GM12801 (cell line): ENCODE measurements at regions not wholly inside any gene's neighbourhood (a gene's known extent, or its start where the extent isn't known, plus 50 kb on each side); places are given as distances from the start of the nearest gene placed in this dataset.

Experiments used
- TF ChIP-seq, protein P1 (sequence below): IDR thresholded peaks from one replicate; pipeline ENCODE4 v1.5.1; 2011; ENCODE audit warnings: control low read depth; ENCODE audit not compliant: insufficient read length; ENCODE audit errors: extremely low read depth

DNA sequence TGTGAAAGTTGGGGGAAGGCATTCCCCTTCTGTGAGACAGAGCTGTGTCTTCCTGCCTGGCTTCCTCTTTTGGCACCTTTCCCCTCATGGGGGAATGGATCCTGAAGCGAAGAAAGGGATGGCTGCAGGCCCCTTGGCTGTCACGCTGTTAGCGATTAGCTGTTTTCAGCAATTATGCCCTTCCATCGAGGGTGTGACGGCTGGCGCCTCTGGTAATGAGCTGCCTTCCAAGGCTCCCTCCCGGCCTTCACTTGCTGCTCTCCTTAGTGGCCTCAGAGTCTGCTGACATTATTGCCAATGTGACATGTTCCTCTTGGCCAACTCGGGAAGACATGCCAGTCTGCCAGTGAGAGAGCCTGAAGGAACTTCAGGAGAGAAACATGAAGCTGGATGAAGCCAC lies 162.1 kb downstream of the ZIC5 start:
- TF ChIP-seq, protein P1, sequence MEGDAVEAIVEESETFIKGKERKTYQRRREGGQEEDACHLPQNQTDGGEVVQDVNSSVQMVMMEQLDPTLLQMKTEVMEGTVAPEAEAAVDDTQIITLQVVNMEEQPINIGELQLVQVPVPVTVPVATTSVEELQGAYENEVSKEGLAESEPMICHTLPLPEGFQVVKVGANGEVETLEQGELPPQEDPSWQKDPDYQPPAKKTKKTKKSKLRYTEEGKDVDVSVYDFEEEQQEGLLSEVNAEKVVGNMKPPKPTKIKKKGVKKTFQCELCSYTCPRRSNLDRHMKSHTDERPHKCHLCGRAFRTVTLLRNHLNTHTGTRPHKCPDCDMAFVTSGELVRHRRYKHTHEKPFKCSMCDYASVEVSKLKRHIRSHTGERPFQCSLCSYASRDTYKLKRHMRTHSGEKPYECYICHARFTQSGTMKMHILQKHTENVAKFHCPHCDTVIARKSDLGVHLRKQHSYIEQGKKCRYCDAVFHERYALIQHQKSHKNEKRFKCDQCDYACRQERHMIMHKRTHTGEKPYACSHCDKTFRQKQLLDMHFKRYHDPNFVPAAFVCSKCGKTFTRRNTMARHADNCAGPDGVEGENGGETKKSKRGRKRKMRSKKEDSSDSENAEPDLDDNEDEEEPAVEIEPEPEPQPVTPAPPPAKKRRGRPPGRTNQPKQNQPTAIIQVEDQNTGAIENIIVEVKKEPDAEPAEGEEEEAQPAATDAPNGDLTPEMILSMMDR = no peak

DNA sequence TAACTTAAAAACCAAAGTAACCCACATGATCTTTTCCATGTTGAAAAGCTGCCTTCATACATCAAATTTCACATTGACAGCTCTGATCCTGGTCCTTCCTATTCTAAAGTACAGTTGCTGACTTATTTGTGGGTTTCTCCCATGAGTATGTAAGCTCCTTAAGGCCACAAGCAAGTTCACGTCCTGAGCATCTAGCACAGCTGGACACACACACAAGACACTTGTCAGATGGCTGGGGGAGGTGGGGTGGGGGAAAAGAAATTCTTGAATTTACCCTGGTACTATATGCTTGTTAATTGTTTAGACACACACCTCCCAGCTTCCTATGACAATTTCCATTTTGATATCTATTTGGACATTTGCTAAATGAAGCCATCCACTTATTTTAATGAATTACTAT lies 162.8 kb downstream of the ZIC5 start:
- TF ChIP-seq, protein P1 = no peak

DNA sequence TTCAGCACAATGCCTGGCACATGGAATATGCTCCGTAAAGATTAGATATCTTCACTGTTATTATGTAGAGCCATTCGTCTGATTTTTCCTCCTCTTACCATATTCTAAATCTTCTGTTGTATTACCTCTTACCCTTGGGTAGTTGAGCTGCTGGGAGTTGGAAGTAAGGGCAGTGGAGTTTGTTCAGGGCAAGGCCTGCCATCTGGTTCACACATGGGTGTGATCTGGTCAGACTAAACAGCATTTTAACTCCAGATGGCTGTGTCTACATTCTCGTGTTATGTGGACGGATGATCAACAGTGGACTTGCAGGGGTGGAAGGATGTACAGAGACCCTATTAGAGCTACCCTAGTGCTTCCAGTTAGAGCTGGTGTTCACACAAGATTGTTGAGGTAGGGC lies 164.9 kb downstream of the ZIC5 start:
- TF ChIP-seq, protein P1 = no peak

DNA sequence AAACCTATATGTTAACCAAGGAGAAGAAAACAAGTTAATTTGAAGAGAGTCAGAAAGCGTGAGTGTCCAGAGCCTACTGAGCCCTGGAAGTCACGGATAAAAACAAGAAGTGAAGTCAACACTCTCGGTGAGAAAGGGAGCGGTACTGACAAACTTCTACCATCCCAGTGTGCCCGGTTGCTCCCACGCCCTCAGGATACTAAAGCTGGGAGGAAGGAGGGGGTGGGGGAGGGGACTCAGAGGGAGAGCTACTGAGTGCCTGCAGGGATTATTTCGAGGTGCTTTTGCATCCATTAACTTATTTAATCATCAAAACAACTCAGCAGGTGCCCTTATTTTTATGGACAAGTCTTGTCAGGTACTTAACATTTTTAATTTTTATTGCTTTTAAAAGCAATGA lies 166.2 kb downstream of the ZIC5 start:
- TF ChIP-seq, protein P1 = no peak

DNA sequence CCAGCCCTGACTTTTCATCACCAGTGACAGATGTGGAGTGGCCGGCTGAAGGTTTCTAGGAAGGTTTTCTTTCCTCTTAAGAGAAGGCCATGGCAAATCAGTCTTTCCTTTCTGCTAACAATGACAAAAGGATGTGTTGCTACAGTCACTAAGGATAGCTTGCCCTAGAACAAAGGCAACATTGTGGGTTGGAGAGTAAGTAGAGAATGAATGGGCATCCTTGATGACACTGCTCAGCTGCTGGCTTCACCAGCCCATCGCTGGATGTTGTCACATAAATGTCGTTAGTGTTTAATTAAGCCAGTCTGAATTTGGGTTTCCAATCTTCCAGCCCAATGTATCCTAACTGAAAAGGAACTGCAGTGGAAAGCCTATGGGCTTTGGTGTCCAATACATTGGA lies 168.4 kb downstream of the ZIC5 start:
- TF ChIP-seq, protein P1 = no peak

DNA sequence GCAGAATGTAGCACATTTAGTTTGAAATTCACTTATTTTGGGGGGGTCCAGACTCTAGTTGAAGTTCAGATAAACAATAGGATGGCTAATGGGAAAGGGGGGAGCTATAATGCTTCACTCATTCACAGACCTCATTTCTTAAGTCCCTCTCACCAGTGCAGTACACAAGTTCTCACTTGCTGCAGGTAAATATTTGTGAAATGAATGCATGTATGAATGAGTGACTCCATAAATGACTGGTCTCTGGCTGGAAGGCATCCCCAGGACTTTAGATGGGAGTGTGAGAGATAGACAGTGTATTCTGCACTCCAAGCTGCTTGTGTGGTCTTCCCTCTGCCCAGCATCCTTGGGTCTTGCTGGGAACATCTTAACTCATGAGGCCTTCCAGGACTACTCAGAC lies 169.2 kb downstream of the ZIC5 start:
- TF ChIP-seq, protein P1 = no peak

DNA sequence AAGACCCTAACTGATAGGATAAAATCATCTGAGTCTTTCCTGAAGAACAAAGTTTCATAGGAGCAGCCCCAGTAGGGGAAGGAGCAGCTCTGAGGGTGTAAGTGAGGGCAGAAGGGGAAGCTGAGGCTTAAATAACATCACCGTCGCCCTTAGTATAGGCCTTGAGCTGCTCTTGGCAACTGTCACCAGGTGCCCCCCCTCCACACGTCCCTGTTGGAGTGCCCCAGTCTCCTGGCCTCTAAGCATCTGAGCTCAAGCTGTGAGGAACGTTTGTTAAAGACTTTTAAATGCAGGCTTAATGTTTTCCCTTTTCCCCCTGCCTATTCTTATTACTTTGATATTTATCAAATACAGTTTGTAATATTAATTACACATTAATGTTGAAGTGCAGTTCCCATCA lies 170.6 kb downstream of the ZIC5 start:
- TF ChIP-seq, protein P1 = no peak

DNA sequence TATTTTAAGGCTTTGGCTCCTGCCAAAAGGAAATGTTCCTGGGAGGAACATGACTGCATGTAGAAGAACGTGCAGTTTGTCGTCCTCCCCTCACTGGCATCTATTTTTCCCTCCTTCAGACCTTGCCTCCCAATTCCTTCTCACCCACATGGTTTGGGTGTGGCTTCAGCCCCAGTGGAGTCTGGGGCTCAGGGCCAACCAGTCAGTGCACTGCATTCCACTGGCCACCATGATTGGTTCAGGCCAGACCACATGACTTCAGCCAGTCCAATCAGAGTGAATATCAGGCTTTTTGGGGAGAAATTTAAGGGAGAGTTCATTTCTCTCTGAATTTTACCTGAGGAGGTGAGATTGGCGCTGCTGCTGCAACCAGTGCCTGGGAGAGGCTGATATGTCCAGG lies 171.6 kb downstream of the ZIC5 start:
- TF ChIP-seq, protein P1 = no peak
